NCI-H1105 treated with DMSO at 0.1 percent for 48 hours (cell line): ENCODE measurements at regions not wholly inside any gene's neighbourhood (a gene's known extent, or its start where the extent isn't known, plus 50 kb on each side); places are given as distances from the start of the nearest gene placed in this dataset.

ENCODE experiments used
- DNase-seq: peaks from one replicate; lab custom pipeline; 2025; lab: John Stamatoyannopoulos, UW

- peak; percentile 74 for DNase-seq
These were observed 147.9 kb upstream of the CBLN2 start for GRCh38 chr18:72692086-72692485.

- no peak for DNase-seq
These were observed 143.6 kb upstream of the CBLN2 start for GRCh38 chr18:72687736-72688135.

GRCh38 chr18:72675394-72675793 is 131.3 kb upstream of the CBLN2 start:
- no peak for DNase-seq

GRCh38 chr18:72674710-72675109 is 130.6 kb upstream of the CBLN2 start:
- DNase-seq, result no peak

- no peak for DNase-seq
These were observed 129.1 kb upstream of the CBLN2 start for GRCh38 chr18:72673242-72673641.

- peak; percentile 56 for DNase-seq
These were observed 128.4 kb upstream of the CBLN2 start for GRCh38 chr18:72672364-72673184.

- DNase-seq, result no peak
These were observed 123.8 kb upstream of the CBLN2 start for GRCh38 chr18:72667932-72668331.

GRCh38 chr18:72652990-72653593 is 109.0 kb upstream of the CBLN2 start:
- no peak for DNase-seq

- DNase-seq, result no peak
These were observed 106.9 kb upstream of the CBLN2 start for GRCh38 chr18:72651033-72651432.

GRCh38 chr18:72648481-72648960 is 104.4 kb upstream of the CBLN2 start:
- no peak for DNase-seq

- no peak for DNase-seq
These were observed 103.9 kb upstream of the CBLN2 start for GRCh38 chr18:72648079-72648478.

- no peak for DNase-seq
These were observed 96.4 kb upstream of the CBLN2 start for GRCh38 chr18:72640557-72640956.

- DNase-seq, result no peak
These were observed 94.2 kb upstream of the CBLN2 start for GRCh38 chr18:72638376-72638775.

GRCh38 chr18:72637721-72638120 is 93.6 kb upstream of the CBLN2 start:
- DNase-seq, result no peak

- DNase-seq, result no peak
These were observed 93.2 kb upstream of the CBLN2 start for GRCh38 chr18:72637299-72637698.

GRCh38 chr18:72636611-72637010 is 92.5 kb upstream of the CBLN2 start:
- no peak for DNase-seq

- no peak for DNase-seq
These were observed 90.4 kb upstream of the CBLN2 start for GRCh38 chr18:72634500-72634899.

GRCh38 chr18:72630991-72631390 is 86.8 kb upstream of the CBLN2 start:
- no peak for DNase-seq

GRCh38 chr18:72623444-72623843 is 79.3 kb upstream of the CBLN2 start:
- no peak for DNase-seq

- no peak for DNase-seq
These were observed 69.4 kb upstream of the CBLN2 start for GRCh38 chr18:72613534-72613930.

GRCh38 chr18:72612894-72613533 is 68.9 kb upstream of the CBLN2 start:
- DNase-seq, result no peak

- DNase-seq, result no peak
These were observed 61.2 kb upstream of the CBLN2 start for GRCh38 chr18:72605376-72605775.

GRCh38 chr18:72601944-72602343 is 57.8 kb upstream of the CBLN2 start:
- no peak for DNase-seq
